K562 (cell line): ENCODE measurements at regions not wholly inside any gene's neighbourhood (a gene's known extent, or its start where the extent isn't known, plus 50 kb on each side); places are given as distances from the start of the nearest gene placed in this dataset.

ENCODE experiments used
- ATAC-seq: fragments of 200-7000 bp; cut with Tn5 transposase; 3 replicates; pipeline ENCODE4 v1.9.1; 2020; ENCODE audit warnings: moderate library complexity
- BruUV-seq: library from RNA; stranded (reverse); fragments of 400-500 nt; replicated peaks from 2 replicates; lab custom pipeline; 2021; lab: Mats Ljungman, UMichigan
- CTCF ChIA-PET: fragments of 300-600 bp; formaldehyde crosslinking; extraction: SDS; loops from one replicate; lab custom pipeline; 2021; ENCODE audit warnings: low intra/inter-chr PET ratio; lab: Yijun Ruan, JAX
- POLR2A ChIA-PET: fragments of 300-600, 350-650 bp; sonication (Branson Sonifier 250); formaldehyde crosslinking; extraction: SDS; loops from one replicate; lab custom pipeline; 2021; ENCODE audit warnings: antibody characterized with exemption, inconsistent platforms; lab: Yijun Ruan, JAX
- DNase-seq, 4 experiments: peaks; one replicate each; pipeline versions ENCODE4 v3.0.0 to v3.0.0-alpha.2; 2011 to 2018; ENCODE audit warnings: low spot score in 3 of 4, mixed read lengths in 3 of 4; ENCODE audit errors: extremely low read depth in 1 of 4
- FAIRE-seq: peaks from 2 replicates; lab custom pipeline; 2011; peaks lifted over from hg19 to GRCh38; lab: Jason Lieb, UNC
- H2AFZ ChIP-seq: 2 replicates; pipeline ENCODE4 v1.6.0; 2011; ENCODE audit warnings: low read depth, low read length, control low read depth, inconsistent platforms
- H3K27ac ChIP-seq: fragments of 200-600 bp; 3 replicates; pipeline ENCODE4 v1.8.0; 2011; ENCODE audit warnings: low read depth, mild to moderate bottlenecking, control low read depth, inconsistent platforms, low read length, moderate library complexity, mixed read lengths; ENCODE audit errors: extremely low read depth
- H3K27me3 ChIP-seq, 2 experiments: fragments of 300-600 bp in 1 of 2; 2 replicates in 1 of 2; 3 replicates in 1 of 2; pipeline versions ENCODE4 v1.6.0 to v1.8.0; 2011; ENCODE audit warnings: inconsistent platforms in 2 of 2, low read length in 2 of 2, mild to moderate bottlenecking in 1 of 2, mixed read lengths in 1 of 2, moderate library complexity in 1 of 2; ENCODE audit not compliant: control insufficient read depth in 2 of 2, insufficient read depth in 2 of 2
- H3K36me3 ChIP-seq: fragments of 300-600 bp; 3 replicates; pipeline ENCODE4 v1.8.0; 2011; ENCODE audit warnings: mild to moderate bottlenecking, low read length, inconsistent platforms; ENCODE audit not compliant: control insufficient read depth, insufficient read depth
- H3K4me1 ChIP-seq, 2 experiments: fragments of 200-600 bp in 1 of 2; replicated peaks in 1 of 2; 2 replicates in 1 of 2; 3 replicates in 1 of 2; pipeline versions ENCODE4 v1.5.1 to v1.8.0; 2011; ENCODE audit warnings: inconsistent platforms in 2 of 2, low read length in 2 of 2, mild to moderate bottlenecking in 1 of 2, mixed read lengths in 1 of 2, moderate library complexity in 1 of 2; ENCODE audit not compliant: control insufficient read depth in 2 of 2, insufficient read depth in 2 of 2
- H3K4me2 ChIP-seq: 2 replicates; pipeline ENCODE4 v1.6.1; 2011; ENCODE audit warnings: low read length, control low read depth, inconsistent platforms, mixed read lengths; ENCODE audit not compliant: insufficient read depth
- H3K4me3 ChIP-seq: fragments of 200-600 bp; sonication (generic), shearing (Covaris generic); 2 replicates; pipeline ENCODE4 v1.5.1; 2016; ENCODE audit warnings: control low read depth, inconsistent platforms
- H3K79me2 ChIP-seq: fragments of 200-600 bp; 3 replicates; pipeline ENCODE4 v1.8.0; 2011; ENCODE audit warnings: low read length, inconsistent platforms; ENCODE audit not compliant: control insufficient read depth, insufficient read depth
- H3K9ac ChIP-seq, 2 experiments: 2 replicates each; pipeline versions ENCODE4 v1.6.0 to v1.6.1; 2011; ENCODE audit warnings: low read depth in 2 of 2, low read length in 2 of 2, control low read depth in 1 of 2, inconsistent platforms in 1 of 2, mild to moderate bottlenecking in 1 of 2, mixed read lengths in 1 of 2; ENCODE audit not compliant: insufficient read depth in 1 of 2
- H3K9me1 ChIP-seq: one replicate; pipeline ENCODE4 v1.6.0; 2011; ENCODE audit warnings: inconsistent platforms, mild to moderate bottlenecking, low read length, moderate library complexity; ENCODE audit not compliant: control insufficient read depth, insufficient read depth
- H3K9me3 ChIP-seq: replicated peaks from 2 replicates; pipeline ENCODE4 v1.5.1; 2011; ENCODE audit warnings: low read depth, low read length, inconsistent platforms; ENCODE audit not compliant: control insufficient read depth, insufficient read depth
- H4K20me1 ChIP-seq: replicated peaks from 2 replicates; pipeline ENCODE4 v1.6.1; 2011; ENCODE audit warnings: low read length, inconsistent platforms, mixed read lengths; ENCODE audit not compliant: control insufficient read depth, insufficient read depth
- ARID3A ChIP-seq: IDR thresholded peaks from 2 replicates; pipeline ENCODE4 v1.6.1; 2012; ENCODE audit warnings: low read depth, low read length, improper control_type of control experiment, borderline replicate concordance
- BCOR ChIP-seq: fragments of 450-650 bp; IDR thresholded peaks from 2 replicates; pipeline ENCODE4 v1.6.1; 2016
- CSDE1 ChIP-seq, 2 experiments: fragments of 450-650 bp; IDR thresholded peaks; 2 replicates each; pipeline ENCODE4 v1.6.1; 2016; ENCODE audit warnings: mild to moderate bottlenecking in 1 of 2
- E2F3 ChIP-seq: fragments of 250-450 bp; sonication (Bioruptor Pico); IDR thresholded peaks from 2 replicates; pipeline ENCODE4 v1.4.0; 2020; ENCODE audit warnings: mild to moderate bottlenecking
- FOXJ2 ChIP-seq: fragments of 200-800 bp; sonication (Bioruptor generic); IDR thresholded peaks from 2 replicates; pipeline ENCODE4 v1.6.1; 2016; ENCODE audit warnings: missing genetic modification characterization, missing compliant biosample characterization
- GATAD2B ChIP-seq: fragments of 450-650 bp; IDR thresholded peaks from 2 replicates; pipeline ENCODE4 v1.6.1; 2017; ENCODE audit warnings: mild to moderate bottlenecking, borderline replicate concordance
- HSF4 ChIP-seq: fragments of 250-450 bp; sonication (Bioruptor Pico); IDR thresholded peaks from 2 replicates; pipeline ENCODE4 v2.1.2; 2022; ENCODE audit warnings: mild to moderate bottlenecking, moderate library complexity, borderline replicate concordance
- SMAD1 ChIP-seq: fragments of 150-350 bp; IDR thresholded peaks from 2 replicates; pipeline ENCODE4 v1.6.1; 2014; ENCODE audit warnings: low read length, low read depth; ENCODE audit not compliant: partially characterized antibody
- SMARCA5 ChIP-seq: fragments of 450-650 bp; IDR thresholded peaks from 2 replicates; pipeline ENCODE4 v1.6.1; 2016
- TAF7 ChIP-seq: fragments of 450-650 bp; IDR thresholded peaks from 2 replicates; pipeline ENCODE4 v1.6.1; 2016; ENCODE audit warnings: missing genetic modification characterization, missing compliant biosample characterization
- ZBTB11 ChIP-seq, 3 experiments: fragments of 200-800 bp in 1 of 3; fragments of 250-450 bp in 1 of 3; fragments of 450-650 bp in 1 of 3; sonication (Bioruptor Pico) in 1 of 3; sonication (Bioruptor generic) in 1 of 3; formaldehyde crosslinking in 1 of 3; IDR thresholded peaks; 2 replicates each; pipeline versions ENCODE4 v1.6.1 to v1.8.0; 2016 to 2022; ENCODE audit warnings: mild to moderate bottlenecking in 2 of 3, missing genetic modification characterization in 2 of 3, missing compliant biosample characterization in 1 of 3, moderate library complexity in 1 of 3
- ZNF445 ChIP-seq: fragments of 250-450 bp; sonication (Bioruptor Pico); IDR thresholded peaks from 2 replicates; pipeline ENCODE4 v1.4.0; 2020; ENCODE audit warnings: low read depth, mild to moderate bottlenecking, moderate library complexity
- WGBS: fragments of 100-300 bp; shearing (Covaris generic); methylation state at CpG from one replicate; pipeline ENCODE4 v1.1.6; 2016; ENCODE audit warnings: low coverage, mixed read lengths; ENCODE audit not compliant: insufficient coverage; ENCODE audit errors: missing lambda C conversion rate; 5-methylcytosine and 5-hydroxymethylcytosine counted together
- in situ Hi-C: fragments of 300-500 bp; cut with MboI; formaldehyde crosslinking; loops from 4 replicates; pipeline ENCODE4 v1.15.0; 2018; ENCODE audit warnings: inconsistent platforms, mixed read lengths
- intact Hi-C: fragments of 100-400 bp; cut with micrococcal nuclease; formaldehyde crosslinking; loops from 2 replicates; pipeline ENCODE4 v1.14.2; 2022

- TF ChIP-seq ZBTB11 (CRISPR knock-in tag; IDR thresholded peaks at IDR 0.05) (no peak), GATAD2B (no peak), ZNF445 (CRISPR knock-in tag) (no peak), BCOR (no peak), FOXJ2 (tag) (no peak), SMARCA5 (no peak), E2F3 (no peak), HSF4 (no peak)
- TF ChIP-seq, all 486 proteins: peak for 0
These were observed 66.3 kb upstream of the ADGRG2 start (continued) for GRCh38 chrX:19188566-19188965.

- DNase-seq, result no peak
- CTCF ChIA-PET, result no interaction called here
- H3K27me3 ChIP-seq, result no peaks in the 10 kb centered on the region
- H3K4me1 ChIP-seq, result no peaks in the 10 kb centered on the region; a peak in 1 of 5 replicates
- H3K9ac ChIP-seq, result no peak overlapping the region
- H3K4me2 ChIP-seq, result no peak overlapping the region
- no peak for FAIRE-seq
- H3K36me3 ChIP-seq, result no peaks in the 10 kb centered on the region
- H3K27ac ChIP-seq, result no peak overlapping the region
- 0% methylated on average over 4 of the region's 5 CpGs for WGBS
- no peaks in the 10 kb centered on the region for H3K9me1 ChIP-seq
- in situ Hi-C loops, result no loop called here
- H2AFZ ChIP-seq, result no peak overlapping the region
- H3K9me3 ChIP-seq, result no peaks in the 10 kb centered on the region
- BruUV-seq, result no TSS peak
- H4K20me1 ChIP-seq, result no peaks in the 10 kb centered on the region
- no peak for TF ChIP-seq ARID3A
- no peak for TF ChIP-seq CSDE1 (IDR thresholded peaks at IDR 0.05)
- no peak for TF ChIP-seq TAF7
- no peak for TF ChIP-seq SMAD1
- POLR2A ChIA-PET, result no interaction called here
- intact Hi-C loops, result no loop called here
- H3K79me2 ChIP-seq, result no peaks in the 10 kb centered on the region
- no peak overlapping the region for H3K4me3 ChIP-seq
- ATAC-seq, result no peak
These were observed 68.6 kb upstream of the ADGRG2 start for GRCh38 chrX:19190902-19191301.
